HFF-Myc (cell line): ENCODE measurements at regions not wholly inside any gene's neighbourhood (a gene's known extent, or its start where the extent isn't known, plus 50 kb on each side); places are given as distances from the start of the nearest gene placed in this dataset.

ENCODE experiments used
- DNase-seq: peaks from one replicate; pipeline ENCODE4 v3.0.0-alpha.2; 2011; ENCODE audit warnings: low read depth; ENCODE audit errors: extremely low read depth
- H3K4me3 ChIP-seq: replicated peaks from 2 replicates; pipeline ENCODE4 v1.5.1; 2011; ENCODE audit warnings: low read depth, mild to moderate bottlenecking, control low read depth, low read length
- CTCF ChIP-seq: IDR thresholded peaks from 2 replicates; pipeline ENCODE4 v1.5.1; 2012; ENCODE audit warnings: mild to moderate bottlenecking, low read depth, low read length, control low read depth; ENCODE audit errors: missing control alignments

- no peak overlapping the region for H3K4me3 ChIP-seq
- no peak for DNase-seq
- TF ChIP-seq CTCF, result no peak
Observed at GRCh38 chr11:45475173-45475572, 189.0 kb upstream of the SYT13 start.

GRCh38 chr11:45473341-45473895, 187.3 kb upstream of the SYT13 start:
- no peak for DNase-seq
- TF ChIP-seq CTCF, result no peak
- H3K4me3 ChIP-seq, result no peak overlapping the region

- no peak for TF ChIP-seq CTCF
- no peak for DNase-seq
- H3K4me3 ChIP-seq, result no peak overlapping the region
Observed at GRCh38 chr11:45472716-45473317, 186.7 kb upstream of the SYT13 start.

GRCh38 chr11:45471266-45471665, 185.1 kb upstream of the SYT13 start:
- no peak for DNase-seq
- H3K4me3 ChIP-seq, result no peak overlapping the region
- no peak for TF ChIP-seq CTCF

GRCh38 chr11:45470794-45471167, 184.6 kb upstream of the SYT13 start:
- no peak overlapping the region for H3K4me3 ChIP-seq
- no peak for TF ChIP-seq CTCF
- no peak for DNase-seq

- no peak overlapping the region for H3K4me3 ChIP-seq
Observed at GRCh38 chr11:45470151-45470793, 184.1 kb upstream of the SYT13 start.

More at GRCh38 chr11:45470151-45470793, 184.1 kb upstream of the SYT13 start:
- TF ChIP-seq CTCF, result no peak
- no peak for DNase-seq
